Mesenchymal stem cell (in vitro differentiated cells and primary cell): ENCODE measurements at regions not wholly inside any gene's neighbourhood (a gene's known extent, or its start where the extent isn't known, plus 50 kb on each side); places are given as distances from the start of the nearest gene placed in this dataset.

Experiments
- DNase-seq: peaks from one replicate; pipeline ENCODE4 v3.0.0-alpha.2; 2013
- H2AFZ ChIP-seq: one replicate; pipeline ENCODE4 v1.6.1; 2013; ENCODE audit warnings: low read depth, mild to moderate bottlenecking, control low read depth, inconsistent platforms, low read length, moderate library complexity
- H2AK5ac ChIP-seq: 2 replicates; pipeline ENCODE4 v1.6.1; 2013; ENCODE audit warnings: low read length, moderate library complexity, mild to moderate bottlenecking, inconsistent platforms; ENCODE audit not compliant: severe bottlenecking
- H2BK120ac ChIP-seq: one replicate; pipeline ENCODE4 v1.6.1; 2013; ENCODE audit warnings: low read depth, mild to moderate bottlenecking, inconsistent platforms, low read length, moderate library complexity
- H2BK12ac ChIP-seq, 2 experiments: one replicate each; pipeline ENCODE4 v1.6.1; 2013; ENCODE audit warnings: inconsistent platforms in 2 of 2, low read length in 2 of 2, mild to moderate bottlenecking in 2 of 2, moderate library complexity in 2 of 2, control low read depth in 1 of 2
- H2BK15ac ChIP-seq: one replicate; pipeline ENCODE4 v1.6.1; 2013; ENCODE audit warnings: mild to moderate bottlenecking, low read depth, inconsistent platforms; ENCODE audit not compliant: poor library complexity, severe bottlenecking
- H2BK5ac ChIP-seq: 2 replicates; pipeline ENCODE4 v1.6.1; 2013; ENCODE audit warnings: low read depth, mild to moderate bottlenecking, low read length, control low read depth, inconsistent platforms; ENCODE audit not compliant: poor library complexity, severe bottlenecking
- H3K14ac ChIP-seq, 2 experiments: one replicate each; pipeline ENCODE4 v1.6.1; 2013; ENCODE audit warnings: inconsistent platforms in 2 of 2, low read length in 2 of 2, control low read depth in 1 of 2, mild to moderate bottlenecking in 1 of 2, moderate library complexity in 1 of 2
- H3K18ac ChIP-seq, 2 experiments: one replicate each; pipeline ENCODE4 v1.6.1; 2013; ENCODE audit warnings: inconsistent platforms in 2 of 2, low read length in 2 of 2, control low read depth in 1 of 2, low read depth in 1 of 2, mild to moderate bottlenecking in 1 of 2
- H3K23ac ChIP-seq, 2 experiments: one replicate each; pipeline ENCODE4 v1.6.1; 2013; ENCODE audit warnings: inconsistent platforms in 2 of 2, low read length in 2 of 2, mild to moderate bottlenecking in 2 of 2, moderate library complexity in 2 of 2, control low read depth in 1 of 2
- H3K27ac ChIP-seq: 2 replicates; pipeline ENCODE4 v1.5.1; 2013; ENCODE audit warnings: mild to moderate bottlenecking, moderate library complexity, low read length, control low read depth, inconsistent platforms; ENCODE audit not compliant: poor library complexity, severe bottlenecking
- H3K27me3 ChIP-seq, 2 experiments: 2 replicates each; pipeline versions ENCODE4 v1.6.1 to v1.7.0; 2013; ENCODE audit warnings: low read length in 2 of 2, mild to moderate bottlenecking in 2 of 2, moderate library complexity in 2 of 2, control low read depth in 1 of 2, inconsistent platforms in 1 of 2; ENCODE audit not compliant: control insufficient read depth in 1 of 2, insufficient read depth in 1 of 2
- H3K36me3 ChIP-seq, 2 experiments: 2 replicates each; pipeline versions ENCODE4 v1.6.1 to v1.7.0; 2013; ENCODE audit warnings: low read length in 2 of 2, control low read depth in 1 of 2, inconsistent platforms in 1 of 2, low read depth in 1 of 2, mild to moderate bottlenecking in 1 of 2; ENCODE audit not compliant: insufficient read depth in 2 of 2, control insufficient read depth in 1 of 2
- H3K4ac ChIP-seq, 2 experiments: one replicate each; pipeline ENCODE4 v1.6.1; 2013; ENCODE audit warnings: inconsistent platforms in 2 of 2, low read length in 2 of 2, mild to moderate bottlenecking in 2 of 2, moderate library complexity in 2 of 2, control low read depth in 1 of 2, low read depth in 1 of 2
- H3K4me1 ChIP-seq: 2 replicates; pipeline ENCODE4 v1.6.1; 2013; ENCODE audit warnings: low read depth, low read length, control low read depth; ENCODE audit not compliant: control insufficient read depth, insufficient read depth
- H3K4me2 ChIP-seq: 2 replicates; pipeline ENCODE4 v1.6.1; 2013; ENCODE audit warnings: low read length, mild to moderate bottlenecking, inconsistent platforms; ENCODE audit not compliant: poor library complexity, severe bottlenecking
- H3K4me3 ChIP-seq, 2 experiments: 2 replicates each; pipeline versions ENCODE4 v1.5.1 to v1.7.0; 2013; ENCODE audit warnings: low read length in 2 of 2, mild to moderate bottlenecking in 2 of 2, control low read depth in 1 of 2, low read depth in 1 of 2; ENCODE audit not compliant: insufficient read depth in 1 of 2
- H3K79me1 ChIP-seq: replicated peaks from 2 replicates; pipeline ENCODE4 v1.6.1; 2013; ENCODE audit warnings: mild to moderate bottlenecking, control low read depth, low read length, inconsistent platforms; ENCODE audit not compliant: poor library complexity, severe bottlenecking
- H3K9ac ChIP-seq: 2 replicates; pipeline ENCODE4 v1.7.0; 2013; ENCODE audit warnings: mild to moderate bottlenecking, low read length, moderate library complexity
- H3K9me3 ChIP-seq: 2 replicates; pipeline ENCODE4 v1.7.0; 2013; ENCODE audit warnings: mild to moderate bottlenecking, low read length; ENCODE audit not compliant: control insufficient read depth
- H4K8ac ChIP-seq: one replicate; pipeline ENCODE4 v1.6.1; 2013; ENCODE audit warnings: inconsistent platforms, mild to moderate bottlenecking, low read length, moderate library complexity
- H4K91ac ChIP-seq: one replicate; pipeline ENCODE4 v1.6.1; 2013; ENCODE audit warnings: mild to moderate bottlenecking, low read length, inconsistent platforms
- WGBS: methylation state at CpG from one replicate; pipeline ENCODE4 v1.1.7; 2013; ENCODE audit warnings: mixed read lengths; 5-methylcytosine and 5-hydroxymethylcytosine counted together

DNA sequence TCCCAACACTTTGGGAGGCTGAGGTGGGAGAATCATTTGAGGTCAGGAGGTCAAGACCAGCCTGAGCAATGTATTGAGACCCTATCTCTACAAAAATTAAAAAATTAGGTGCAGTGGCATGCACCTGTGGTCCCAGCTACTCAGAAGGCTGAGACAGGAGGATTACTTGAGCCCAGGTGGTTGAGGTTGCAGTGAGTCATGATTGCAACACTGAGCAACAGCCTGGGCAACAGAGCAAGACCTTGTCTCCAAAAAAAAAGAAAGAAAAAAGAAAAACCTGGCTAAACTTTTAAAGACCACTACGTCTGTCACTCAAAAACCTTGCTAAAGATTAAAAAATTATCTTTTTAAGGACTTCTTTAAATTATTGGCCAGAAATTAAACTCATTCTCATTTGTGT, 59.8 kb upstream of the ABCA1 start:
- H3K79me1 ChIP-seq: no peaks in the 10 kb centered on the region
- no peak overlapping the region for H3K23ac ChIP-seq
- H3K36me3 ChIP-seq: no peaks in the 10 kb centered on the region
- no peak overlapping the region for H3K4me3 ChIP-seq
- H2BK5ac ChIP-seq: no peak overlapping the region
- DNase-seq: no peak
- no CpG with 5 or more reads among the region's 1 CpG for WGBS
- H3K9me3 ChIP-seq: no peaks in the 10 kb centered on the region
- H3K18ac ChIP-seq: no peak overlapping the region
- H4K8ac ChIP-seq: no peak overlapping the region
- no peak overlapping the region for H3K4ac ChIP-seq
- no peak overlapping the region for H3K4me2 ChIP-seq
- H3K4me1 ChIP-seq: peaks cover 9% of the 10 kb centered on the region
- no peak overlapping the region for H4K91ac ChIP-seq
- no peak overlapping the region for H2BK12ac ChIP-seq
- no peak overlapping the region for H2BK15ac ChIP-seq
- no peak overlapping the region for H3K27ac ChIP-seq
- no peak overlapping the region for H2BK120ac ChIP-seq
- H3K14ac ChIP-seq: no peak overlapping the region
- no peak overlapping the region for H2AK5ac ChIP-seq
- H3K27me3 ChIP-seq: no peaks in the 10 kb centered on the region
- no peak overlapping the region for H3K9ac ChIP-seq
- H2AFZ ChIP-seq: no peak overlapping the region

- Histone ChIP-seq H3K27ac (no peak overlapping the region), H3K14ac (no peak overlapping the region), H4K91ac (no peak overlapping the region), H3K4ac (no peak overlapping the region), H2BK12ac (peak overlapping the region in 1 of 2 experiments; percentile 31), H3K4me2 (no peak overlapping the region), H3K9ac (no peak overlapping the region), H3K4me3 (no peak overlapping the region), H2AK5ac (no peak overlapping the region), H3K4me1 (peaks cover 10% of the 10 kb centered on the region), H3K23ac (no peak overlapping the region), H3K36me3 (no peaks in the 10 kb centered on the region), H4K8ac (no peak overlapping the region), H2BK15ac (no peak overlapping the region), H2AFZ (no peak overlapping the region), H3K9me3 (no peaks in the 10 kb centered on the region), H3K18ac (no peak overlapping the region), H2BK120ac (no peak overlapping the region), H3K79me1 (no peaks in the 10 kb centered on the region), H3K27me3 (no peaks in the 10 kb centered on the region), H2BK5ac (no peak overlapping the region)
- WGBS: 83% methylated on average over 2 of the region's 2 CpGs
- DNase-seq: no peak
Measured at GRCh38 chr9:104988539-104988938, 60.6 kb upstream of the ABCA1 start.

GRCh38 chr9:104991144-104991953, 63.4 kb upstream of the ABCA1 start:
- peaks cover 14% of the 10 kb centered on the region for H3K4me1 ChIP-seq
- H3K4me2 ChIP-seq: peak overlapping the region; percentile 59
- H3K36me3 ChIP-seq: no peaks in the 10 kb centered on the region
- peak overlapping the region; percentile 91 for H3K27ac ChIP-seq
- peak; percentile 97 for DNase-seq
- H2BK5ac ChIP-seq: peak overlapping the region; percentile 60
- H3K23ac ChIP-seq: peak overlapping the region in 1 of 2 experiments; percentile 84
- WGBS: under 1% methylated on average over 51 of the region's 63 CpGs
- peak overlapping the region; percentile 89 for H3K9ac ChIP-seq
- no peak overlapping the region for H2BK15ac ChIP-seq
- H2AK5ac ChIP-seq: no peak overlapping the region
- H2AFZ ChIP-seq: peak overlapping the region; percentile 57
- H3K27me3 ChIP-seq: no peaks in the 10 kb centered on the region
- peak overlapping the region; percentile 96 for H4K8ac ChIP-seq
- peak overlapping the region; percentile 86 for H2BK120ac ChIP-seq
- no peak overlapping the region for H3K14ac ChIP-seq
- peak overlapping the region; percentile 61 to 94 for H3K4ac ChIP-seq
- H2BK12ac ChIP-seq: peak overlapping the region; percentile 90 to 92
- H3K79me1 ChIP-seq: no peaks in the 10 kb centered on the region
- no peaks in the 10 kb centered on the region for H3K9me3 ChIP-seq
- peak overlapping the region; percentile 67 to 86 for H3K4me3 ChIP-seq
- peak overlapping the region; percentile 96 to 99 for H3K18ac ChIP-seq
- peak overlapping the region; percentile 90 for H4K91ac ChIP-seq

- Histone ChIP-seq H3K4me1 (peaks cover 14% of the 10 kb centered on the region), H3K23ac (no peak overlapping the region), H4K8ac (no peak overlapping the region), H2AK5ac (peak overlapping the region; percentile 61), H3K4me3 (peak overlapping the region in 1 of 2 experiments; percentile 86), H3K9me3 (no peaks in the 10 kb centered on the region), H2BK12ac (peak overlapping the region; percentile 1 to 90), H2BK5ac (no peak overlapping the region), H3K27me3 (no peaks in the 10 kb centered on the region), H3K4me2 (no peak overlapping the region), H3K9ac (peak overlapping the region; percentile 89), H2BK120ac (peak overlapping the region; percentile 46), H2BK15ac (no peak overlapping the region), H3K14ac (no peak overlapping the region), H3K4ac (peak overlapping the region in 1 of 2 experiments; percentile 87), H3K18ac (peak overlapping the region; percentile 1 to 24), H2AFZ (no peak overlapping the region), H4K91ac (no peak overlapping the region), H3K27ac (peak overlapping the region; percentile 65), H3K36me3 (no peaks in the 10 kb centered on the region), H3K79me1 (no peaks in the 10 kb centered on the region)
- peak; percentile 94 for DNase-seq
- WGBS: 42% methylated on average over 3 of the region's 5 CpGs
Measured at GRCh38 chr9:104992659-104993058, 64.7 kb upstream of the ABCA1 start.
